GM19240 (cell line): ENCODE measurements at regions not wholly inside any gene's neighbourhood (a gene's known extent, or its start where the extent isn't known, plus 50 kb on each side); places are given as distances from the start of the nearest gene placed in this dataset.
"Not testable (repeated sequence)": the region's sequence is repeated elsewhere in the genome, so short reads cannot be mapped to it uniquely, and the experiment has no call there.

Experiments used
- DNase-seq: peaks from one replicate; pipeline ENCODE4 v3.0.0; 2011; ENCODE audit warnings: low spot score; ENCODE audit not compliant: insufficient read length

- no peak for DNase-seq
These were observed 66.2 kb downstream of the SC5D start for GRCh38 chr11:121358760-121359159.

DNA sequence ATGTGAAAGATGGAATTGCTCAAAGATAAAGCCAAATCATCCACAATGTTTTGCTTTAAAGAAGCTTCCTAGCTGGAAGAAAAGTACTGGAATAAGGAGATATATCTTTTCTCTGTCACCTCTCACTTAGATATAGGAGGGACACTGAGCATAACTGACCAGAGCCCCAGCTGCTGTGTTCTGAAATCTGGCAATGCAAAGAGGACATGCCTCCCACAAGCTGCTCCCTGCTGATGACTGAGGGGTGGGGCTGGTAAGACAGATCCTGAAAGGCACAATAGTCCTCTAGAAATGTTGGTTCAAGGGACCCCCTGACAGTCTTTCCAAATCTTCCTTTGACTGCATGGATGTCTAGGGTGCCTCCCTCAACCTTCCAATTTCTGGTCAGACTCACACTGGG lies 67.0 kb downstream of the SC5D start:
- no peak for DNase-seq

DNA sequence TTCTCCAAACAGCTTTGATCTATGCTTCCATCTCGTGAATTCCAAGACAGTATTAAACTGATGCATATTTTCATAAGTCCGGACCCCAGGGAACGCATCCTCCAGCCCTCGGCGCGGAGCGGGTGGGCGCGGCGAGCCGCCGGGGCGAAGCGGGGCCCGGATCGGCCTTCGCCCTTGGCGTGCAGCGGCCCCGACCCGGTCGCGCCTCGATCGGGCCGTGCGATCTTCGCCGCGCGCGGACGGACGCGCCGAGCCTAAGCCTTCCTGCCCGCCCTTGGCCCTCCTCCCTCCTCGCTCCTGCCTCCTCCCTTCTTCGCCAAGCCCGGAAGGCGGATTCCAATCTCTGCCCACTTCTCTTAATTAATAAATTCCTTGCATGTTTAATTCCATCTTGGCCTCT lies 70.4 kb downstream of the SC5D start:
- DNase-seq, result not testable (repeated sequence)

DNA sequence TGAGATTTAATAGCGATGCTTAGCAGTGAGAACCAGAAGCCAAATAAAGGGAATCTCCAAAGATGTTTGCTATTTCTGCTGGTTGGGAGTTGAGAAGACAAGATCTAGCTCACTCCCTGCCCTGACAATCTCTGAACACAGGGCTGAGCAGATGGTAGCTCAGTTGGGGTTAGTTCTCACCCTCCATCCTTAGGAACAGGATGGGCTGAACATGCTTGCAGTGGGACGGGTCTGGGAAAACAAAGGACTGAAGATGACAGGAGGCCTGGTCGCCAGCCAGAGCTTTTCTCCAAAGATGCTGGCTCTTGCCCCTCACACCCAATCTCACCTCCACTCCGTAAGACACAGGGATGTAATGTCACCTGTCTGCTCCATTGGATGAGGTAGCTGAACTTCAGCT lies 72.7 kb downstream of the SC5D start:
- no peak for DNase-seq

DNA sequence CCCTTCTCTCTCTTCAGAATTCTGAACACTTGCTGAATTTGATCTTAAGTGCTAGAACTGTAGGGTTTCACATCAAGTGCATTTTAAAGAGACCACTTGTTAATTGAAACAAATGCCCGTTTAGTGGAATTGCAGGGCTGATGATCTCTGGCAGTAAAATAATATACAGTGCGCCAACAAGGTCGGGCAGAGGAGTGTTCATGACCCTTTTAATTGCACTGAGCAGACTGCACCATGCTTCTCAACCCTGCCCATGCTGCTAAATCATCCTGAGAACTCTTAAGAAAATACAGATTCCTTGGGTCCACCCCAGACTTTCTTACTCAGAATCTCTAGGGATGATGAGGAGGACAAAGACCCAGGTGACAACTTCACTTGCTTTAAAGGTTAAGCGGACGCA lies 73.5 kb downstream of the SC5D start:
- DNase-seq, result no peak

DNA sequence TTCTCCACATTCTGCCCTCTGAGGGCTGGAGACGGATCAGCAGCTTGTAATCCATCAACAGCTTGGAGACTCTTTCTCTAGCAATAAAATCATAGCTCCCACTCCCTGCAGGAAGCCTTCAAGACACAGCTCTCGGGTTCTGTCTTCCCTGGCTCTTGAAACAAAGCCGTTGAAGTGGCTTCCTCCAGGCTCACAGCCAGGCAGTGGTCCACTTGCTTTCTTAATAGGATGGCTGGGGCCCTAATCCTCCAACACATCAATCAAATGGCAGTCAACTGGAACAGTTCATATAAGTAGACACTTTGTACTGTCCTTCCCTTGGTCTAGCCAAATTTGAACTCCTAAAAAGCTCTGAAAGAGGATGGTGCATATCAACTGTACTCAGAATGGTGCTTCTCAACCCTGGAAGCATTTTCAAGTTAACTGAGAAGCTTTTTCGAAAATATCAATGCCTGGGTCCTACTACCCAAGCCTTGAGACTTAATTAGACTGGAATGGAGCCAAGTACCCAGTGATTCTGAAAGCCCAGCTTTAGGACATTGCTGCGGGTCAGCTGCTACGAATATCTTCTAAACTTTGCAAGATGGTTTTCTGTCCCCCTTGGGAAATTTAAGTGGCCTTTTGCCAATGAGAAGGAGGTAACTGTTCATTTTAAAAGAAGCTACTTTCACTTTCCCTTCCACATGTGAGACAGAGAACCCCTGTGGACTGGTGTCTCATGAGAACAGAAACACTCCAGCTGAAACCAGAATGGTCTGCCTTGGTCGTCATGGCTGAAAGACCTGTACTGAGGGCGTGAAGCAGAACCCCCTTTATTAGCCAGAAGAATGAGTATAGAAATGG lies 74.7 kb downstream of the SC5D start:
- DNase-seq, result peak; percentile 88

- DNase-seq, result no peak
These were observed 75.3 kb downstream of the SC5D start for GRCh38 chr11:121367844-121368225.

GRCh38 chr11:121368364-121369240 lies 76.0 kb downstream of the SC5D start:
- no peak for DNase-seq

GRCh38 chr11:121369366-121369765 lies 76.8 kb downstream of the SC5D start:
- DNase-seq, result no peak

- DNase-seq, result no peak
These were observed 79.5 kb downstream of the SC5D start for GRCh38 chr11:121372028-121372427.

- DNase-seq, result peak; percentile 20
These were observed 79.3 kb upstream of the SORL1 start for GRCh38 chr11:121372671-121373429.

- DNase-seq, result no peak
These were observed 77.7 kb upstream of the SORL1 start for GRCh38 chr11:121374286-121374985.

GRCh38 chr11:121376130-121376529 lies 76.0 kb upstream of the SORL1 start:
- no peak for DNase-seq

DNA sequence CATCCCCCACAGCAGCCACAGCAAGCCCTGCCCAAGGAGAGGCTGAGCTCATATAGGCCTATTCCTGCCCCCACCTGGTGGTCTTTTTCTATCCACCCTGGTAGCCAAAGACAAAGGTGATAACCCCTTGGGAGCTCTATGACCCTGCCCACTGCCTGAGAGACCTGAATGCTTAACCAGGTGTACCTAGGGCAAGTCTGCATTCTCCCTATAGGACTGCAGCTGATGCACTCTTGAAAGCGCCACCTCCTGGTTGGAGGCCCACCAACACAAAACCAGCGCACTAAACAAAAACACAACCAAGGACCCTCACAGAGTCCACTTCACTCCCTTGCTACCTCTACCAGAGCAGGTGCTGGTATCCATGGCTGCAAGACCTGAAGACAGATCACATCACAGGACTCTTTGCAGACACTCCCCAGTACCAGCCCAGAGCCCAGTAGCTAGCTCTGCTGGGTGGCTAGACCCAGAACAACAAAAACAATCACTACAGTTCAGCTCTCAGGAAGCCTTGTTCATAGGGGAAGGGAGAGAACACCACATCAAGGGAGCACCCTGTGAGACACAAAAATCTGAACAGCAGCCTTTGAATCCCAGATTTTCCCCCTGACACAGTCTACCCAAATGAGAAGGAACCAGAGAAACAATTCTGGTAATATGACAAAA lies 72.8 kb upstream of the SORL1 start:
- not testable (repeated sequence) for DNase-seq

DNA sequence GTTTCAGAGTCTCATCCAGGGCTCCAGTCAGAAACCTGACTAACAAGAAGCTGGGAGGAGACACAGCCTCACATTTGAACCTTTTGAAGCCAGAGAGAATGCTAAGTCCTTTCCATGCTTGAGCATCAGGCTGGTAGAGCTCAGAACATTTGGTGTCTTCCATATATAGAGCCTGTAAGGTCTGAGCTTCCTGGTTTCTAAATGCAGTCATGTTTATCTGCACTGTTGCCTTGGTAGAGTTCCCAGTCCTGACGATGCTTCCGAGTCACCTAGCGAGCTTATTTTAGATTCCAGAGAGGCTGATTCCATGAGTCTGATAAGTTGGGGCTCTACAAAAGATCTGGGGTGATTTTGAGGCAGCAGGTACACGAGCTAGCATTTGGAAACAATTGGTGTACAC lies 68.4 kb upstream of the SORL1 start:
- no peak for DNase-seq

DNA sequence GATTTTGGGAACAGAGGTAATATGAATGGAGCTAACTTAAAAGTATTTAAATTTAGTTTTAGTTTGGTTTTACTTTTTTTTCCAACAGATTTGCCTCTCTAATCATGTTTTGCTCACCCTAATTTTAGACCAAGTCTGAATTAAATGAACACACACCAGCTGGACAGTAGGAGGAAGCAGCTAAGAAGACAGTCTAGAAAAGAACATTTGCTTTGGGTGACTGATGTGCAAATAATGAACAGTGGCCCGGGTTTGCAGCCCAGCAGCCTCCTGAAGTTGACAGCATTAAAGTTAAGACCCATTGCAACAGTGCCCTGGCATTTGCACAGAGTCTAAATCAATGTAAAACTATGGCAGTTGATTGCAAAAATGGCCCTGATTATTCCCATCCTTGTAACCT lies 66.4 kb upstream of the SORL1 start:
- DNase-seq, result no peak
